GM19023 (cell line): ENCODE measurements at regions not wholly inside any gene's neighbourhood (a gene's known extent, or its start where the extent isn't known, plus 50 kb on each side); places are given as distances from the start of the nearest gene placed in this dataset.

Experiments used
- ATAC-seq: cut with Tn5 transposase; IDR thresholded peaks from one replicate; pipeline ENCODE4 v1.9.1; 2021; ENCODE audit warnings: mild to moderate bottlenecking, moderate library complexity; ENCODE audit not compliant: unreplicated experiment

- no peak for ATAC-seq
These were observed 860.5 kb downstream of the CCSER2 start for GRCh38 chr10:85188770-85189484.

GRCh38 chr10:85193796-85194195, 865.4 kb downstream of the CCSER2 start:
- no peak for ATAC-seq

- no peak for ATAC-seq
These were observed 866.3 kb downstream of the CCSER2 start for GRCh38 chr10:85194706-85195105.

- ATAC-seq, result no peak
These were observed 867.2 kb downstream of the CCSER2 start for GRCh38 chr10:85195596-85195995.

- ATAC-seq, result no peak
These were observed 876.4 kb downstream of the CCSER2 start for GRCh38 chr10:85204814-85205213.

- ATAC-seq, result no peak
These were observed 884.1 kb downstream of the CCSER2 start for GRCh38 chr10:85212526-85212925.

GRCh38 chr10:85213493-85213892, 885.1 kb downstream of the CCSER2 start:
- ATAC-seq, result no peak

GRCh38 chr10:85222300-85222699, 893.9 kb downstream of the CCSER2 start:
- no peak for ATAC-seq

GRCh38 chr10:85224366-85224940, 896.1 kb downstream of the CCSER2 start:
- no peak for ATAC-seq

GRCh38 chr10:85225311-85225710, 896.9 kb downstream of the CCSER2 start:
- ATAC-seq, result no peak

GRCh38 chr10:85226596-85226995, 898.2 kb downstream of the CCSER2 start:
- no peak for ATAC-seq

- ATAC-seq, result no peak
These were observed 900.3 kb downstream of the CCSER2 start for GRCh38 chr10:85228726-85229125.

GRCh38 chr10:85231534-85232270, 903.3 kb downstream of the CCSER2 start:
- no peak for ATAC-seq

- ATAC-seq, result no peak
These were observed 906.9 kb downstream of the CCSER2 start for GRCh38 chr10:85235258-85235657.

- ATAC-seq, result no peak
These were observed 910.3 kb downstream of the CCSER2 start for GRCh38 chr10:85238676-85239075.

- ATAC-seq, result no peak
These were observed 921.9 kb downstream of the CCSER2 start for GRCh38 chr10:85250304-85250703.

- ATAC-seq, result no peak
These were observed 928.1 kb downstream of the CCSER2 start for GRCh38 chr10:85256481-85256880.

- ATAC-seq, result no peak
These were observed 931.5 kb downstream of the CCSER2 start for GRCh38 chr10:85259908-85260307.

- ATAC-seq, result no peak
These were observed 934.6 kb downstream of the CCSER2 start for GRCh38 chr10:85262992-85263391.

- no peak for ATAC-seq
These were observed 936.7 kb downstream of the CCSER2 start for GRCh38 chr10:85265121-85265520.

- no peak for ATAC-seq
These were observed 938.4 kb downstream of the CCSER2 start for GRCh38 chr10:85266808-85267207.

GRCh38 chr10:85280014-85280413, 951.6 kb downstream of the CCSER2 start:
- ATAC-seq, result no peak
